ENCODE measurements at regions not wholly inside any gene's neighbourhood (a gene's known extent, or its start where the extent isn't known, plus 50 kb on each side); places are given as distances from the start of the nearest gene placed in this dataset.

DNA sequence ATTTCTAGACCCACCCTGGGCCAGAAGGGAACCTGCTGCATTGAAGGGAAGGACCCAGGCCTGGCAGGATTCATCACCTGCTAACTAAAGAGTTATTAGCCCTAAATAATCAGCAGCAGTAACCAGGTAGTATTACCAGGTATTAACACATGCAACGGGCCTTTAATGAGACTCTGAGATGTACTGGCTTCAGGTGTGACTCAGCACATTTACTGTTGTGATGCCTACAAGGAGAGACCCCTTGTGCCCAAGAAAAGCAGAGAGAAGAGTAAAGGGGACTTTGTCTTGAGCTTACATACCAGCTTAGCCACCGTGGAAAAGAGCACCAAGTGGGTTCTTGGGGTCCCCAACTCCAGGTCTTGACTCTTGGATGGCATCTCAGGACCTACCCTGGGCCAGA, 243.1 kb upstream of the SLC39A10 start:
- TF ChIP-seq CTCF (conservative IDR thresholded peaks at IDR 0.05): no peak
- no peak for TF ChIP-seq EZH2 (IDR thresholded peaks at IDR 0.05; ENCODE audit: low read depth)

All from PC-9 (cell line).